HG03045 (cell line): ENCODE measurements at regions not wholly inside any gene's neighbourhood (a gene's known extent, or its start where the extent isn't known, plus 50 kb on each side); places are given as distances from the start of the nearest gene placed in this dataset.

Source experiments
- ATAC-seq: cut with Tn5 transposase; IDR thresholded peaks from one replicate; pipeline ENCODE4 v1.9.1; 2021; ENCODE audit warnings: mild to moderate bottlenecking, moderate library complexity; ENCODE audit not compliant: unreplicated experiment

- ATAC-seq = no peak
Measured at GRCh38 chr6:12648171-12648570, 68.4 kb upstream of the PHACTR1 start.

GRCh38 chr6:12649325-12649724 is 67.2 kb upstream of the PHACTR1 start:
- ATAC-seq = no peak

- ATAC-seq = no peak
Measured at GRCh38 chr6:12653486-12653885, 63.1 kb upstream of the PHACTR1 start.

GRCh38 chr6:12654107-12654506 is 62.5 kb upstream of the PHACTR1 start:
- no peak for ATAC-seq

GRCh38 chr6:12654514-12654913 is 62.1 kb upstream of the PHACTR1 start:
- no peak for ATAC-seq

- no peak for ATAC-seq
Measured at GRCh38 chr6:12656906-12657305, 59.7 kb upstream of the PHACTR1 start.

GRCh38 chr6:12657884-12658283 is 58.7 kb upstream of the PHACTR1 start:
- ATAC-seq = no peak

- ATAC-seq = no peak
Measured at GRCh38 chr6:12661432-12662089, 55.0 kb upstream of the PHACTR1 start.
